Hindlimb muscle (tissue), 1 donor: ENCODE measurements at regions not wholly inside any gene's neighbourhood (a gene's known extent, or its start where the extent isn't known, plus 50 kb on each side); places are given as distances from the start of the nearest gene placed in this dataset.
A peak's percentile ranks its signal among the peaks of the same experiment; 100 is the strongest.

Experiments
- DNase-seq: peaks from one replicate; pipeline ENCODE4 v3.0.0-alpha.2; 2013

DNA sequence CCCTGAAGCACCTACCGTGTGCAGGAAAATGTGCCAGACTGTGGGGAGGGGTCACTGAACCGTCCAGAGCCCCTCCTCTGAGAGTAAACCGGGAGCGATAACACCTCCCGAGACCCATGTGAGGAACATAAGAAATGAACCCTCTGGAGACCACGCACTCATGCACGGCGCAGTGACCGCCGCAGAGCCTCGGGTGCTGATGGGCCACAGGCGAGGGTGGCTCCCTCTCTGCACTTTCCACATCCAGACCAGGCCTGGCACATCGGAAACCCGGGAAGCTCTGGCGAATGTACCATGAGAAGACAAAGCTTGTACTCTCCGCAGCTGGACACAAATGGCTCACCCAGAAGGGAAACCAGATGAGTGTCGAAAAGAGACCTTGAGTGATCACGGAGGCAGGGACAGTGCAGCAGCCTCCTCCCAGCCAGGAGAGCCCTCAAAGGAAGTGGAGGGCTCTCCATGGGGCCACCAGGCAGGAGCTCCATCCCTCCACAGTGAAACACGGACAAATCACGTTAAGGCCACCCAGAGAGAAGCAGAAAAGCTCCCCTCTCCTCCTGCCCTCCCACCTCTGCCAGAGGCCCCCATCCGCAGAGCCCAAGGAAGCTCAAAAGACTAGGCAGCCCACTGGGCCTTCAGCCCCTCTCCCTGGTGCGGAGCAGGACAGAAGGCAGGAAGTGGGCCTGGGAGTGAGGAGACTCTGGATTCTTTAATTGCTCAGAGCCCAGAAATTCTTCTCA, 178.1 kb upstream of the PPP2R2D start:
- DNase-seq, result no peak

DNA sequence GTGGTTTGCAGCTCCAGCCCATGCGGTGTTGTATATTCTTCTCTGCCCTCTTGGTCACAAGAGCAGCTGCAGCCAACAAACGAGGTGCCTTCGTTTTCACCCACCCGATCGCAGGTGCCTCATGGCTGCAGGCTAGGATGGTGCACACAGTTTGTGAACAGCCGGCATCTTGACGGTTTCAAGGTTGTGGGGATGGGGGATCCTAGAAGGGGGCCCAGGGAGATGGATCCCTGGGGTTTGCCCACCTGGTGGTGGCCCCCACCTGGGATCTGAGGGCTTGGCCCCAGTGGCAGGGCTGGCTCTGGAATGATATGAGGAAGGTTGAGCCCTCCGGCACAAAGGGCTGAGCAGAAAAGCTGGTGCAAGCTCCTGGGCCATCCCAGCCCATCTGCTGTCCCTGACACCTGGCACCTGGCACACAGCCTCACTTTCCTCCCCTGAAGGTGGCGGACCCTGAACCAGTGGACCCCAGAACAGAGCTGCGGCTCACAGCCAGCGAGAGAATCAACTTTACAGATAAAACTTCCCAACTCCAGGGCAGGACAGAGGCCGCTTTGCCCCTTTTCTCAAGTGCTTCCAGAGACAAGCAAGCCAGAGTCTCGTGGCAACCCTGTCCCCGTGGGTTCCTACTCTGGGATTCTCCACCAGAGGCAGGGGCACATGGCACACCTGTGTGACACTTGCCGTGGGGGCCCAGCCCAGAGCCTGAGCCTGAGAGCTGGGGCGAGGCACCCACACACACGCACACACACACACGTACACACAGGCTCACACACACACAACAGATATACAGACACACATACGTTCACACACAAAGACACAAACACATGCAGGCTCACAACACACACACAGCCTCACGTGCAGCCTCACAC, 177.3 kb upstream of the PPP2R2D start:
- DNase-seq, result no peak

DNA sequence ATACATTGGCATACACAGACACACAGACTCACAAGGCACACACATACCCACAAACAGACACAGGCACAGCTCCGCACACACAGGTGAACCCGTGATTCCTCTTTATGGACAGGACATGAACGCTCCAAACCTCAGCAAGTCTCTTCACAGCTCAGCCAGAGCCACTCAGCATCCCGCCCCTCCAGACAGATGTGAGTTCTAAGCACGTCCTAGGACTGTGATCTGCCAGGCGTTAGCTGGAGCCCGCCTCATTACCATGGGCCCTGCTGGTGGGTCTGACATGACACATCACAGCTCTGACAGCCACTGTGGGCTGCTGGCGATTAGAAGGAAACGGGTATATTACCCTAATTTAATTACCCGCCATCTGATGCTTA, 176.7 kb upstream of the PPP2R2D start:
- DNase-seq, result no peak

DNA sequence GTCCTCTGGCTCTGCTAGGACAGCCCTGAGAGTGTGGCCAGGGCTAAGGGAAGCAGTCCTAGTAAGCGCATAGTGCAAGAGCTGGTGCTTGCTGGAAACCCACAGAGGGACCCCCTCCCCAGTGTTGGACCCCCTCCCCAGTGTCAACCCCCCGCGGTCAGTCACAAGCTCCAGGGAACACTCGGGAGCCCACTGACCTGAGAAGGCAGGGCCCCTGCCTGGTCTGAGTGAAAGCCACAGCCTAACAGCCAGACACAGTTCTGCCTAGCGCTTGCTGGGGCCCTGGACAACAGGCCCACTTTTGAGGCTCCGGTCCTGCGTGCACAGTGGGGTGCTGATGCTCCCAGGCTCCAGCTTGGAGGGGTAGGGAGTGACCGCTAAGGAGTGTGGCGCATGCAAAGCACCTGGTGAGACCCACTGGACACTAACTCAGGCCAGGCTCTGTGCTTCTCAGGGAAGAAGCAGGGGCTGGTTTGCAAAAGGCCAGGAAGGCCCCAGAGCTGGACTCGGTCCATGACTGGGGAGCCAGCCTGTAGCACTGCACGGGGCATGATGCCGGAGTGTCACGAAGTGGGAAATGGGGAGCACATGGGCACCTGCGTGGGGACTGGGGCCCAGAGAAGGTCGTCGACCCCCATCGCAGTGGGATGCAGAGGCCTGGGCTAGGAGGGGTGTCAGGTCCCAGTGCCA, 175.8 kb upstream of the PPP2R2D start:
- no peak for DNase-seq

DNA sequence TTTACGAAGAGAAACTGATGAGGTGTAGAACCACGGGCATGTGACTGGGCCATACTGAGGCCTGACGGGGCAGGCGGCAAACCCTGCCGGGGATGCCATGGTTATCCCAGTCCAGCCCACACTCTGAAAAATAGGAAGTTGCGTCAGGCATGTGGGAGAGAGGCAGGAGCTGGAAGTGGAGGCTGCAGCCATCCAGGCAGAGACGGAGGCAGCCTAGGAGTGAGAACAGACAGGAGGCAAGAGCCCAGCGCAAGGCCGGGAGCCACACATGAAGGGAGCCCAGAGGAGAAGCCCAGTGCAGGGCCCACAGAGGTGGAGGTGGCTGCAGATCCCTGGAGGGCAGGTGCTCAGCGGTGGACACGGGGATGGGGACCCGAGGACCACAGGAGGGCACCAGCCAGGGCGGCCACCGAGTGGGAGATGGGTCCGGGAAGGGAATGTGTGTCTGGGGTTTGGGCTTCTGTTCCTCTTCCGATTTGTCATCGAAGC, 175.2 kb upstream of the PPP2R2D start:
- no peak for DNase-seq

DNA sequence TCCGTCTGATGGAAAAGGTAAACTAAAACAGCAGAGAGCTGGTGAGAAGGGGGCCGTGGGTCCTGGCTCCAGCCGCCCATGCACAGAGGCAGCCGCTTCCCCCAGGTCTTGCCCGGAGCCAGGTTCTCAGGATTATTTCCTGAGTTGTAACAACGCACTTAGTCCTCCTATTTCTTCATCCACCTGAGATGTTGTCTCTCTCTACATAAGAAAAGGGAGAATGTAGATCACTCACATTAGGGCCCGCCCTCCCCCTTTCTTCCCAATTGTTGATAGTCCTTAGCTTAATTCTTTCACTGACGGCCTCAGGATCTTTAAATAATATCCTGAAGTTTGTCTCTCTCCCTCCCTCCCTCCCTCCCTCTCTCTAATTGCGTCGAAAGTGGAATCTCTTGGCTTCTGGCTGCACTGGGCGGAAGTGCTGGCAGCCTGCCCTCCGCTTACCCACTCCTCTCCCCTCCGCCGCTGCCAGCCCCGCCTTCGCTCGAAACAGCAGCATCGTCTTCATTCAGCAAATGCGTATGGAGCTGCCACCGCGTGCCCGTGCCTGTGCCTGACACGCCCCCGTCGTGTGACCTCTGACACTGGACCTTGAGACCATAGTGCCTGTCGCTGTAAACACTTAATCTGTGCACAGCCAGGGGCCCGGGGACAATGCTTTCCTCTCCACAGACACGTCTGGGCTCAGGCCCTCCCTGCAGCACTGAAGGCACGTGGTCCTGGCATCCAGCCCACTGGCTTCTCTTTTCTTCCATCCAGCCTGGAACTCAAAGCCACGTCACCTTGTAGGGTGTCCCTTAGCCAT, 174.5 kb upstream of the PPP2R2D start:
- DNase-seq, result peak; percentile 82

DNA sequence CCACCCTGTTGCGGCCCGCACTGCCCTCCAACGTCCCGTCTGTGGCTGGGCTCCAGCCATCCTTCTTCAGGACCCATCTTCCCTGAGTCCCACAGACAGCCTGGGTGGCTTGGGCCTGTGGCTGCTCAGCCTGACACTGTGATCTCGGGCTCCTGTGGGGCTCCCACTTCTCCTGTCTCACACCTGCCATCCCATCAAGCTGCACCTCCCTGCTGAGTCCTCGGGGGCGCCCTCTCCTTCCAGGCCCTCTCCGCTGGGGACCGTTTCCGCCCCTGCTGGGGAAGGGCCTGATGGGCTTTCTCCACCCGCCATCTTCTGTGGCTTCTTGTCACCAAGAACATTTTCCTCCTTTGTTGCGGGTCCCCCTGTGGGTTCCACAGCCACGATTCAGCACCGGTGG, 173.8 kb upstream of the PPP2R2D start:
- no peak for DNase-seq

DNA sequence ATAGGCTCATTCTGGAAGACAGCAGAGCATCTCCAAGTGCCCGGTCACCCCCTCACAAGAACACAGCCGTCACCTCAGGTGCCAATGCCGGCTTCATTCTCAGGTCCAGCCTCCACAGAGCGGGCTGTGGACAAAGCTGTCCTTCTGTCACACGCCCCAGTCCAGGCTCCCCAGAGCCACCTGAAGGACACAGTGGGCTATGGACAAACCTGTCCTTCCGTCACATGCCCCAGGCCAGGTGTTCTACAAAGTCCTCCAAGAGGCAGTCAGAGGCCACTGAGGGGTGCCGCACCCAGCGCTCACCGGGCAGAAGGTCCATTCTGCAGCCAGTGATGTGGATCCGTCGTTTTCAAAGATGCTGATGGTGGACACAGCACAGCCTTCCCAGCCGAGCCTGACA, 173.2 kb upstream of the PPP2R2D start:
- DNase-seq, result no peak

DNA sequence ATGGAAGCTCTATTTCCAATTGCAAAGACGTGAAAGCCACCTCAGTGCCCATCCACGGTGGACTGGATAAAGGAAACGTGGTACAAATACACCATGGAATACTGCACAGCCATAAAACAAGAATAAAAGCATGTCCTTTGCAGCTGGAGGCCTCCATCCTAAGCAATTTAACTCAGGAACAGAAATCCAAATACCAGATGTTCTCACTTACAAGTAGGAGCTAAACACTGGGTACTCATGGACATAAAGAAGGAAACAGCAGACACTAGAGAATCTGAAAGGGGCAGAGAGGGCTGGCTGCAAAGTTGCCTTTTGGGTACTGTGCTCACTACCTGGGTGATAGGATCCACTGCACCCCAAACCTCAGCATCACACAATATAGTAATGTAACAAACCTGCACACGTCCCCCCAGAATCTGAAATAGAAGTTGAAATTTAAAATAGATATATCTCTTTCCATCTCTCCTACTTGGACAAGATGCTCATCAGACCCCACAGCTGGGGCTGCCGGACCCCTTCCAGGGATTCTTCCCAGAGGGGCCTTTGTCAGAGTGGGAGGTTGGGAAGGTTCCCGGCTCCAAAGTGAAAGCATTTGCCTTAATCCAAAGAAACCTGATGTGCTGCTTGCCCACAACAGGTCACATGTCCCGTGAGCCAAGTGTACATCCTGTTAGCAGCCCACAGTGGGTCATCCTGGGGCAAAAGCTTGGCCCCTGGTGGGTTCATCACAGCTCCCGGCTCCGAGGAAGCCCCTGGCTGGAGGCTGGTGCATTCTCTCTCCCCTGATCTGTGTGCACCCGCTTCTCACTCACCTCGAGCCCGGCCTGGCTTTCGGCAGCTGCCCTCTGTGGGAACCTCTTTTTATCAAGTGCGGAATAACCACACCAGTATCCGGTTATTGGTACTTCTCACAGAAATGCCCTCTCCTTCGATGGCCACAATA, 172.3 kb upstream of the PPP2R2D start:
- peak; percentile 27 for DNase-seq

DNA sequence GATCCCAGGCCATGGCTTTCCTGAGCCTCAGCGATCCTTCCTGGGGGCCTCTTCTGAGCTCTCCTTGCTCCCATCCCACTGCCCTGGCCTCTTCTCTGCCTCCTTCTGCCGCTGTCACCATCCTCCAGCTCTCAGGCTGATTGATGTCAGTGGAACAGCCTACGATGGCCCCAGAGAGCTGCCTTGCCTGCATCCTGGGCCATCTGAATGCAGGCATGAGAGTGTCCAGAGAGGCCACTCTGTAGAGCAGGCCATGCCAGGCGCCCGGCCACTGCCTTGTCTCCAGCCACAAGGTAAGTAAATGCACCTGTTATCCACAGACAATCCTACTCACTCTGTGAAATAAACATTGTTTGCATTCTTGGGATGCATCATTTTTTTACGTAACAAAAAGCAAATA, 171.4 kb upstream of the PPP2R2D start:
- no peak for DNase-seq

DNA sequence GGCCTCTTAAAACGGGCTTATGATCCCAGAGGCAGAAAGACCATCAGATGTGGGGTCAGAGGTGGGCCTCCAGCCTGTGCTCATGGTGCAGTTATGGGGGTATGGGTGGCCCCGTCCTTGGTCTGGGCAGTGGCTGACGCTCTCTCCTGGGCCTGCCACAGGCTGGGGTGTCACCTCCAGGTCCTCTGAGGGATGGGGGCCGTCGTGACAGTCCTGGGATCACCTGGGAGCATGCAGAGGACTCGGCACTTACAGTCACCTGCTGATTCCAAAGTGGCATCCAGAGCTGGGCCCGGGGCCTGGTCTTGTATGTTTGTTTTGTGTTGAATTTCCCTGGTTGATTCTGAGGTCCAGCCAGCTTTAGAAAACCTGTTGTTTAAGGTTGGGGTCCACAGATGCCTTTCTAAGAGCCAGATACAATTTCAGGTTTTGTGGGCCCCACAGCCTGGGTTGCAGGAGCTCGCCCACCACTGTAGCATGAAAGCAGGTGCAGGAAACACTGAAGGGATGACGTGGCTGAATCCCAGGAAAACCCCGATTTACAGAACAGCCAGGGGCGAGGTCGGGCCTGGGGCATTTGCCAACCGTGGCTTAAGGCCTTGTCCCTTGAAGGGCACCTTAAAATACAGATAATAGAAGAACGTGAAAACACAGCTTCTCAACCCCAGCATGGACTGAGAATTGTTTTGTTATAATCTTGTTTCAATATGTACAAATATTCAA, 170.7 kb upstream of the PPP2R2D start:
- DNase-seq, result no peak

DNA sequence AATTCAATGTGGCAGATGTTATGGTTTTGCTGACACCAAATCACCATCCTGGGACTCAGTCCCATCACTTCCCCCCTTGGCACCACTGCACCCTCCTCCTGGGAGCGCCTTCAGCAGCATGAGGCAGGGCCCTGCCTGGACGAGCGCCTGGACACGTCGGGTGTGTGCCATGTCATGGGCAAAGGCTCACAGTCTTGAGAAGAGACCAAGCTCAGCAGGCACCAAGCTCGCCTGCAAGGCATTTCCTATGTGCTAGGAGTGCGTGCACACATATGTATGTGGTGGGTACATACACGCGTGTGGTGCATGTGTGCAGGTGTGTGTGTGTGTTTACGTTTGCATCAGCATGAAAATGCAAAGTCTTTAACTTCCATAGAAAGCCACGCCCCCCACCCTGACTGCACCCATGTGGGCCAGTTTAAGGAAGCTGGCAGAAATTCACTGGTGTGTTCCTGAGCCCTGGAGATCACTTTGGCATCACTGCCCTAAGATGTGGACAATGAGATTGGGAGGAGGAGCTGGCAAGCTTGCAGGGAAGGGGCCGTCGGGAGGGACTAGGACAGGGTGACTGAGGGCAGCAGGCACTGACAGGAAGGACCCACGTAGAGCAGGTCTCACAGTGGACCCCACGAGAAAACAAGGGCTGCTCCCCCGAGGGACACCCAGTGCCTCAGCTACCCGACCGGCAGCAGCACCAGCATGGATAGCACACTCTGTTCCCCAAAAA, 169.9 kb upstream of the PPP2R2D start:
- no peak for DNase-seq

DNA sequence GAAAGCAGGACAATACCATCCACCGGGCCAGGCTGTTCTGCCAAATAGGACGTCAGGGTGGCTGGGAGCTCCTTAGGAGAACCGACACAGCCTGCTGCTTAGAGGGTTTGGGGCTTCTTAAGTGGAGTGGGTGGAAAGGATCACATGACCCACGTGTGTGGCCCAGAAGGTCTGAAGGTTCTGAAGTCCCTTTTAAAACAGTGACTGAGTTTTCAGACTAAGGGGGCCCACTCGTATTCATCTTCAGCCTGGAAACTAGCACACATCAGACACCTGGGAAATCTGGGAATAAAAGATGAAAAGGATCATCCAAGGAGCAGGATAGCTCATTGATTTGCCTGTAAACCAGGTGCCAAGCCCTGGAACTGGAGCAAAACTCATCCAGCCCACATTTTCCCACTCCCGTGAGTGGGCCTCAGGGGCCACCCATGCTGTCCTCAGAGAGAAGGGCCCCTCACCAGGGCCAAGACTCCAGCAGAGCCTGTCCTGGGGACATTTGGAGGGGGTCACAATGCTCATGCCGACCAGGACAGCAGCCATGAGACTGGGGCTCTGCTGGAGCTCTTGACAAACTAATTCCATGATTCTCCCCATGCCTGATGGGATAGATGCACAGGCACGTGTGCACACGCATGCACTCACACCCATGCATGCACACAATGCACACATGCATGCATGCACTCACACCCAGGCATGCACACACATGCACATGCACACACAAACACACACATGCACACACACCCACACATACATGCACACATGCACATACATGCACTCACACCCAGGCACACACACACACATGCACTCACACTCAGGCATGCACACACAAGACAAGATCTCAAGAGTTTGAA, 168.8 kb upstream of the PPP2R2D start:
- no peak for DNase-seq

DNA sequence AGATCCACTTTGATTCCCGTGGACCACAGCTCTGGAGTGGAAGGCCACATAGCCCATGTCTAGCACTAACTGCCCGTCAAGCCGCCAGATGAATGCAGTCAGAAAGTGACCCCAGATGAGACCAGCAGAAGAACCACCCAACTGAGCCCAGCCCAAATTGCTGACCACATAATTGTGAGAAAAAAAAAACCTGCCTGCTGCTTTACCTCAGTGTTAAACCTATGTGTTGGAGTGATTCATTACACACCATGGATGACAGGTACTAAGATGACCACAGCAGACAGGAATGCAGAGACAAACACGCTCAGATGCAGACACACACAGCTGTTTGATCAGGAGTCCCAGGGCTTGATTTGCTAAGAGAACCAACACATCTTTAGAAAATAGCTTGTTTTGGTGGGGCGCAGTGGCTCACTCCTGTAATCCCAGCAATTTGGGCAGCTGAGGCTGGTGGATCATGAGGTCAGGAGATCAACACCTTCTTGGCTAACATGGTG, 168.1 kb upstream of the PPP2R2D start:
- DNase-seq, result no peak

DNA sequence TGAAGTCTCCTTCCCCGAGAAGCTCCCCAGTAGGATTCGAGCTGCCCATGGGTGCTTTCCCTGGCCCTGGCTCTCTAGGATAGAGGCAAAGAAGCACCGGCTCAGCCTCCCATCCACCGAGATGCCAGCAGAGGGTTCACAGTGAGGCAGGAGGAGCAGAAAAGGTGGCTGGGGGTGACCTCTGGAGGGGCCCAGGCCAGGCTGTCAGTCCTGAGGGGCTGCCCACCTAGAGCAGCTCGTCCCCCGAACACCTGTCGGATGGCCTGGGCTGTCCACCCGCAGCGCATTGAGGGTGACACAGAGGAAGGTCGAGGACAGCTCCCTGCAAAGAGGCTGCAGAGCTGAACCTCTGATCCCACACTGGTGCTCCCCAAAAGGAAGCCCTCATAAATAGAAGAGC, 167.2 kb upstream of the PPP2R2D start:
- DNase-seq, result no peak

DNA sequence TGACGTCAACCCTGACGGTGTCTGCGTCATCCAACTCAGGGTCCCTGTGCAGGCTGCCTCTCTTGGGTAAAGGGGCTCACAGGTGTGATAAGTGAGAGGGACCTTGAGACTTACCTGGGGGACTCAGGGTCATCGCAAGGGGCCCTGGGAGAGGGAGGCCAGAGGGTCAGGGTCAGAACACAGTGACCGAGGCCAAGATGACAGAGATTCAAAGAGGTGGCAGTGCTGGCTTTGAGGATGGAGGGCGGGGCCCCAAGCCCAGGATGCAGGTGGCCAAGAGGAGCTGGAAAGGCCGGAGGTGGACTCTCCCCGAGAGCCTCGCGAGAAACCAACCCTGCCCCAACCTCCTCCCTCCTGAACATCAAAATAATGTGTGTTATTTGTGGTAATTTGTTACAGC, 165.2 kb upstream of the PPP2R2D start:
- DNase-seq, result no peak

DNA sequence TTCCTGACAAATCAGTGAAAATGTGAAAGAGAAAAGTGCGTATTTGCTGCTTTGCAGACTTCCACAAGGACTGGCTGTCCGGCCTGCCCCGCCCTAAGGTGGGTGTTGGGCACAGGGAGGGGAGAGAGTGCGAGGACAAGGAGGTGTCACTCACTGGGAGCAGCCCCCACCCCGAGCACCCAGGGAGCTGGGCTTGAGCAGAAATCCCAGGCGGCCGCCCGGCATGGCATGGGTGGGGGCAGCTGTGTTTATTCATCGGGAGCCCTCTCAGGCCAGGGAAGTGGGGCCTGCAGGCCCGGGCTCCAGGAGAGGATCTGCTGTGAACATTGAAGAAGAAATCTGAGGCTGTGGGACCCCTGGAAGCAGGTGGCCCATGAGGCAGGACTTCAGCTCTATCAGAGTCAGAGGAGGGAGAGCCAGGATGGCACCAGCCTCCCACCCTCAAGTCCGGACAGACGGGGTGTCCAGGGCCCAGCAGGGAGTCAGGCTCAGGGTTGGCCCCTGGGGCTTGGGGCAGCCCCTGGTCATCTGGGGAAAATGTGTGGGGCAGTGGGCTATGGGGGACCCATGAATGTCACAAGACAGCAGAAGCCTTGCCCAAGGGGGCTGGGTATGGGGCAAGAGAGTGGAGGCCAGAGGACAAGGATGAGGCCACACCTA, 164.4 kb upstream of the PPP2R2D start:
- no peak for DNase-seq
